HG03139 (cell line): ENCODE measurements at regions not wholly inside any gene's neighbourhood (a gene's known extent, or its start where the extent isn't known, plus 50 kb on each side); places are given as distances from the start of the nearest gene placed in this dataset.
"Not testable (repeated sequence)": the region's sequence is repeated elsewhere in the genome, so short reads cannot be mapped to it uniquely, and the experiment has no call there.

Source experiments
- ATAC-seq: cut with Tn5 transposase; IDR thresholded peaks from one replicate; pipeline ENCODE4 v1.9.1; 2021; ENCODE audit not compliant: unreplicated experiment

DNA sequence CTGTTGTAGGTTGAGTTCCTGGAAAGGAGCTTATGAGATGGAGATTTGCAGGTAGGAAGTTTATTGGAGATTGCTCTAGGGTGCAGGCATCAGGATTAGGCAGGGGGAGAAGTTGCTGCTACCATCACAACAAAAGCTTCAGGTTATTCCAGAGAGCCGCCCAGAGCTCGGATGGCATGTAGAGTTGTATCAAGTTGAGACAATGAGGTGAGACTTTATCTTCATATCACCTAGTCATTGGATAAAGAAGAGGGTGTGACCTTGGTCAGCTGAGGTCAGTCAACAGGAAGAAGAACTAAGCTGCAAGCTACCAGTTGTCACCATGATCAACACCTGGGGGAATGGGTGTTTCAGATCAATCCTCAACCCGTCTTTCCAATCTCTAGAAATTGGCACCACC is 342.0 kb downstream of the RFC3 start:
- no peak for ATAC-seq

DNA sequence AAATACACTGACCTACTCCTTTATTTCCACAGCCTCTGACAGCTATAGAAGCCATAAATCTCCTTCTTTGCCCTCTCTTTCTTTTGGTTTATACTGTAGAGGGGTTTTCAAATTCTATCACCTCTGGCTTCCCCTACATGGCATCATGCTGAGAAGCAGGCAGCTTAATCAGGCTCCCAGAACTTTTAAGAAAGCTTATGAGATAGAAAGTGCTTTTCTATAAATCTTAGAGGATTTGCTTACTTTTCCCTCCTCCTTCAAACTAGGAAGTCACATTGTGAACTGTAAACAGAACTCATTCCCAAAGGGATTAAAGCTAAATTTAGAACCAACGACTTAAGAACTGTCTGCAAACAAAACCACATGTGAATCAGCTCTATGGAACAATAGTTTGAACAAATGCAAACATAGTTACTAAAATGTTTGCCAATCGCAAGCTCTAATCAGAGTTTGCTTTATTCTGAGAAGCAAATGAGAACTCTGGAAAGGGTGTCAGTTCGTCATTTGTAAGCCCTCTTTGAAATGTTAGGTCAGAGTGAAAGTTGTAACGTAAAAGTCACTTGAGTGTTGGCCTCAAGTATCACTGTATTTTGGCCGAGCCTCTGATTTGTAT is 344.1 kb downstream of the RFC3 start:
- no peak for ATAC-seq

GRCh38 chr13:34162544-34162933 is 344.6 kb downstream of the RFC3 start:
- no peak for ATAC-seq

GRCh38 chr13:34164582-34164981 is 346.6 kb downstream of the RFC3 start:
- no peak for ATAC-seq

- ATAC-seq: no peak
Measured at GRCh38 chr13:34165158-34165557, 347.2 kb downstream of the RFC3 start.

- no peak for ATAC-seq
Measured at GRCh38 chr13:34166406-34166805, 348.5 kb downstream of the RFC3 start.

DNA sequence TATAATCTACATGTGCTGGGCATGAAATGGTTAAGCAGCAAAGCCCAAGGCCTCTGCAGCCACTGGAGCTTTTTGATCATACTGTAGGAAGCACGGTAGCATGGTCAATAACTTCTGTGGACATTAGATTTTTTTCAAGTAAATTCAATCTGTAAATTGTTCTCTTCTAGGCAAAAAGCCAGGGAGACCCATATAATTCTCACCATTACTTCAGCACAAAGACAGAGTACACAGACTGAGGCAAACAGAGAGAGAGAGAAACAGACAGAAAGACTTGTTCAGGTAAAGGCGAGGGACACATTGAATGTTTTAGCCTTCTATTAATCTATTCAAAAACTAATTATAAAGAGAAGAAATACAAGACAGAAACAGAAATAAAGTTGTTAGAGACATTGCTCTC is 349.4 kb downstream of the RFC3 start:
- no peak for ATAC-seq

DNA sequence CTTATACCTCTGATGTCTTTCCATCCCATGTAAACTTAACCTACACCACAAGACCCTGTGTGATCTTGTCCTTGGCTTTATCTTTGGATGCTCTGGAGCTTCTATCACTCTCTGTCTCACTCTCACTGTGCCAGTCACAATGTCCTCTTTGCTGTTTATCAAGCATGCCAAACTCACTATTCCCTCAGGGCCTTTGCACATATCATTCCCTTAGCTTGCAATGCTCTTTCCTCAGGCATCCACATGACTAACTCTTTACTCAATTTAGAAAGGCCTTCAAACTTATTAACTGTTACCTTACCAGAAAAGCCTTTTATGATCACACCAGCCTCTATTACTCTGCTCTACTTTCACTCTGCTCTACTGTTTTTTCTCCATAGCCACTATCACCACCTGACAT is 354.1 kb downstream of the RFC3 start:
- no peak for ATAC-seq

DNA sequence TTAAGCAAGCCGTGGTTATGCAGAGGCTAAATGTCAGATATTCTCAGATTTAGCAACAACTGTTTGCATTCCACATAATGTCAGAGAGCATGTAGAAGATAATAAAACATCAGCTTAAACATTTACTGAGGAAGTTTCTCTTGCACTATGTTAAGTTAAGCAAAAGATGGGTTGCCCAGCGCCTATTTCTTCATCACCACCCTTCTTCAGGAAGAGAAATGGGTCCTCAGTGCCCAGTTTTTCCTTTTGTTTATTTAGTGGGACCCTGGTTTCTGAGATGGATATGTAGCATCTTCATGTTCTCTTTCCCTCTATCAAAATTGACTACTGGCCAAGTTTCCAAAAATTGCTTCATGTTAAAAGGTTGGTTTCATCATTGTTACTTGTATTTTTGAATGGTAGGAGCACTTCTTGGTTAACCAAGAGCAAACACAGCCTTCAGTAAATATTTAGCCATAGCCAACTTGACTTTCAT is 356.8 kb downstream of the RFC3 start:
- ATAC-seq: no peak

DNA sequence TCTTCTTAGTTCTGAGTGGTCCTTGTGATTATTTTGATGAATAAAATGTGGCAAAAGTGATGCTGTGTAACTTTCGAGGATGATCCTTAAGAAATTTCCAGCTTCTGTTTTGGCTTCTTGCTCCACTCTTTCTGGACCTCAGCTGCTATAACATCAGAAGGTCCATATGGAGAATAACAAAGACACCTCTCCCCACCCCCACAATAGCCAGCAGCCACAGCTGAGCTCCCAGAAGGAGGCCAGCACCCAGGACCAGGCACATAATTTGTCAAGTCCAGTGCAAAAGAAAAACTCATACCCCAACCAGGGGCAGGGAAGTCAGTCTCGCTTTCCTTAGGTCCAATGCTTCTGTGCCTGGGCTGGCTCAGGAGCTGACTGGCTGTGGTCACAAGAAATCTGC is 357.6 kb downstream of the RFC3 start:
- ATAC-seq: no peak

GRCh38 chr13:34176633-34177032 is 358.7 kb downstream of the RFC3 start:
- ATAC-seq: no peak

- no peak for ATAC-seq
Measured at GRCh38 chr13:34179481-34179880, 361.5 kb downstream of the RFC3 start.

DNA sequence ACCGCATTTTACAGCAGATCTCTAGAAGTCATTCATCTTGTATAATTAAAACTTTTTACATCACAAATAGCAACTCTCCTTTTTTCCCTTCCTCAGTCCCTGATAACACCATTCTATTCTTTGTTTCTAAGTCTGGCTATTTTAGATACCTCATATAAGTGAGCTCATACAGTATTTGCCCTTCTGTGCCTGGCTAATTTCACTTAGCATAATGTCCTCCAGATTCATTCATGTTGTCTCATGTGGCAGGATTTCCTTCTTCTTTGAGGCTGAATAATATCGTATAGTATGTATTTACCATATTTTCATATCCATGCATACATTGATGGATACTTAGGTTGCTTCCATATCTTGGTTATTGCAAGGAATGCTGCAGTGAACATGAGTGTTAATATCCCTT is 362.0 kb downstream of the RFC3 start:
- ATAC-seq: no peak

DNA sequence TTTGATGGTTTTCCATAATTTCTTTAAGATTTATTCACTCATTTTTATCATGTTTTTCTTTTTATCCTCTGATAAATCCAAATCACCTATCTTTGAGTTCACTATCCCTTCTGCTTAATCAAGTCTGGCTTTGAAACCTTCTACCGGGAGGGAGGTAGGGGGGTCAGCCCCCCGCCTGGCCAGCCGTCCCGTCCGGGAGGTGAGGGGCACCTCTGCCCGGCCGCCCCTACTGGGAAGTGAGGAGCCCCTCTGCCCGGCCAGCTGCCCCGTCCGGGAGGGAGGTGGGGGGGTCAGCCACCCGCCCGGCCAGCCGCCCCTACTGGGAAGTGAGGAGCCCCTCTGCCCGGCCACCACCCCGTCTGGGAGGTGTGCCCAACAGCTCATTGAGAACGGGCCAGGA is 363.3 kb downstream of the RFC3 start:
- ATAC-seq: not testable (repeated sequence)

- no peak for ATAC-seq
Measured at GRCh38 chr13:34189946-34190345, 372.0 kb downstream of the RFC3 start.

- ATAC-seq: no peak
Measured at GRCh38 chr13:34201050-34201913, 383.3 kb downstream of the RFC3 start.

GRCh38 chr13:34207334-34207733 is 389.4 kb downstream of the RFC3 start:
- ATAC-seq: no peak

- no peak for ATAC-seq
Measured at GRCh38 chr13:34207872-34208271, 389.9 kb downstream of the RFC3 start.

DNA sequence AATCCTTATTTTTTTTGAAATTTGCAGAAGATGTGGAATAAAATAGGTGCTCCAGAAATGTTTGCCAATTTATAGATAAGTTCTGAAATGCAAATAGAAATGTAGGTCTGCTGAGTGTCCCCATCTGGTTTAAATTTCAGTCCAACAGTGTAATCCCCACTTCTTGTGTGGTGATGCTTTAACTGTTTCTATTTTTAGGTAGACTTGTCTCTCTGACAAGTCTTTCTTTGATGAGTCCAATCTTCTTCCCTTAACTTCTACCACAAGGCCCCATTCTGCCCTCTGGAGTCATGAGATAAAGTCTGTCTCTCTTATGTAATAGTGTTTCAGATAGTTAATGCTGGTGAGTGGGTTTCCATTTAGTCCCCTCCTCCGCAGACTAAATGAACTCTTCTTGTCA is 390.4 kb downstream of the RFC3 start:
- ATAC-seq: no peak

DNA sequence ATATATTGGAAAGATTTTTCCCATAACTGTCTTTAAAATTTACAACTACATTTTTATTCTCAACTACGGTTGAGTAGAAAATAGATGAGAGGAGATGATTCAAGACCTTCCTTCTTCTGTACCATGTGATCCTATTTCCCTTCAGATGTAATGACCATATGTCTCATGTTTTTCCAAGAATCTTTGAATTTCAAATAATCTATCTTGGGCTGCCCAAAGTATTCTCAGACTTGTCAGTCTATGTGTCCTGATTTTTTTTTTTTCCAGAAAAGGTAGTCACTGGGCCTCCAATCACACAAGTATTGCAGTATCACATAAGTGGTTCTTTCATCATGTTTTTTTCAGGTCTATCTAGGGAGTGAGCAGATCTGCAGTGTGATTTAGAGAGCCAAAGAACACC is 392.4 kb downstream of the RFC3 start:
- ATAC-seq: no peak

- ATAC-seq: no peak
Measured at GRCh38 chr13:34214686-34215085, 396.7 kb downstream of the RFC3 start.

GRCh38 chr13:34216256-34216655 is 398.3 kb downstream of the RFC3 start:
- no peak for ATAC-seq
